ENCODE measurements at regions not wholly inside any gene's neighbourhood (a gene's known extent, or its start where the extent isn't known, plus 50 kb on each side); places are given as distances from the start of the nearest gene placed in this dataset.

GRCh38 chr10:30229536-30229935 lies 119.5 kb downstream of the MTPAP start:
- TF ChIP-seq GATA2 (IDR thresholded peaks at IDR 0.05; ENCODE audit: low read depth, low read length) (no peak), GATA3 (IDR thresholded peaks at IDR 0.05; ENCODE audit: low read depth, low read length) (no peak)
